ENCODE measurements at regions not wholly inside any gene's neighbourhood (a gene's known extent, or its start where the extent isn't known, plus 50 kb on each side); places are given as distances from the start of the nearest gene placed in this dataset.

DNA sequence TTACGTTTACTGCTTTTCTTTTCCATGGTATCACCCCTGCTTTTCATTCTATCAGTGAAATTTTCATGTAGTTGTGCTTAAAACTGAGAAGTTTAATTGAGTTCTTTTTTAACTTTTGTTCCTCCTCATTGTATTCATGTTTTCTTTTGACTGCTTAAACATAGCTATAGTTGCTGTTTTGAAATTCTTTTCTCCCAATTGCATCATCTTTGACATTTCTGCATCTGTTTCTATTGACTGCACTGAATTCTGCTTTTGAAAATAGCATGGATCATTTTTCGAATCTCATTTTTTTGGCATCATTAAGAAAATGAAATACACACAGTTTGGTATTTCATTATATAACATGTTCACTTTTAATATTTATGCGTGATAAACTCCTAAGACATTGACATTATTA, 694.9 kb downstream of the MECOM start:
- TF ChIP-seq, protein P1, sequence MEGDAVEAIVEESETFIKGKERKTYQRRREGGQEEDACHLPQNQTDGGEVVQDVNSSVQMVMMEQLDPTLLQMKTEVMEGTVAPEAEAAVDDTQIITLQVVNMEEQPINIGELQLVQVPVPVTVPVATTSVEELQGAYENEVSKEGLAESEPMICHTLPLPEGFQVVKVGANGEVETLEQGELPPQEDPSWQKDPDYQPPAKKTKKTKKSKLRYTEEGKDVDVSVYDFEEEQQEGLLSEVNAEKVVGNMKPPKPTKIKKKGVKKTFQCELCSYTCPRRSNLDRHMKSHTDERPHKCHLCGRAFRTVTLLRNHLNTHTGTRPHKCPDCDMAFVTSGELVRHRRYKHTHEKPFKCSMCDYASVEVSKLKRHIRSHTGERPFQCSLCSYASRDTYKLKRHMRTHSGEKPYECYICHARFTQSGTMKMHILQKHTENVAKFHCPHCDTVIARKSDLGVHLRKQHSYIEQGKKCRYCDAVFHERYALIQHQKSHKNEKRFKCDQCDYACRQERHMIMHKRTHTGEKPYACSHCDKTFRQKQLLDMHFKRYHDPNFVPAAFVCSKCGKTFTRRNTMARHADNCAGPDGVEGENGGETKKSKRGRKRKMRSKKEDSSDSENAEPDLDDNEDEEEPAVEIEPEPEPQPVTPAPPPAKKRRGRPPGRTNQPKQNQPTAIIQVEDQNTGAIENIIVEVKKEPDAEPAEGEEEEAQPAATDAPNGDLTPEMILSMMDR (conservative IDR thresholded peaks at IDR 0.05) = no peak
- Mint-ChIP-seq H3K36me3 (no peaks in the 10 kb centered on the region), H3K27ac (no peak overlapping the region), H3K9me3 (no peaks in the 10 kb centered on the region), H3K4me1 (ENCODE audit: unreplicated experiment) (no peaks in the 10 kb centered on the region), H3K4me3 (no peak overlapping the region), H3K27me3 (no peaks in the 10 kb centered on the region)
- DNase-seq (ENCODE audit: extremely low spot score, unreplicated experiment) = no peak

DNA sequence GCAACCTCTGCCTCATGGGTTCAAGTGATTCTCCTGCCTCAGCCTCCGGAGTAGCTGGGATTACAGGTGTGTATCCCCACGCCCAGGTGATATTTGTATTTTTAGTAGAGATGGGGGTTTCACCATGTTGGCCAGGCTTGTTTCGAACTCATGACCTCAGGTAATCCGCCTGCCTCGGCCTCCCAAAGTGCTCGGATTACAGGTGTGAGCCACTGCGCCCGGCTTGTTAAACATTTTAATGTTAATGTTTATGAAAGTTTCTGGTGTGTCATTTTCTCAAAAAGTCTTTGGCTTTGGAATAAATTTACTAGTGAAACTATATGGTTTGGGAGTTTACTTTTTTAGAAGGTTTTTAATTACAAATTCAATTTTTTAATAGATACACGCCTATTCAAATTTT, 698.8 kb downstream of the MECOM start:
- TF ChIP-seq, protein P1 (conservative IDR thresholded peaks at IDR 0.05) = no peak
- DNase-seq (ENCODE audit: extremely low spot score, unreplicated experiment) = no peak
- H3K27ac Mint-ChIP-seq = no peak overlapping the region

DNA sequence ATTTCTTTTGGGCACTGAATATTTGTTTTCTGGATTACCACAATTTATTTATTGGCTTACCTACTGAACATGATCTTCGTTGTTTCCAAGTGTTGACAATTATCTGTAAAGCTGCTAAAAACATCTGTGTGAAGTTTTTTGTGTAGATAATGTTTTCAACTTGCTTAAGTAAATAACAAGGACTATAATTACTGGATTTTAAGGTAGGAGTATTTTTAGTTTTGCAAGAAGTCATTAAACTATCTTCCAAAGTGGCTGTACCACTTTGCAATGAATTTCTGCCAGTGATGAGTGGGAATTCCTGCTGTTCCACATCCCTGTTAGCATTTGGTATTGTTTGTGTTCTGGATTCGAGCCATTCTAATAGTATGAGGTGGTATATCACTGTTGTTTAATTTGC, 702.2 kb downstream of the MECOM start:
- Mint-ChIP-seq H3K9me3 (no peaks in the 10 kb centered on the region), H3K36me3 (no peaks in the 10 kb centered on the region), H3K4me3 (no peak overlapping the region), H3K4me1 (ENCODE audit: unreplicated experiment) (no peaks in the 10 kb centered on the region), H3K27me3 (no peaks in the 10 kb centered on the region), H3K27ac (no peak overlapping the region)
- DNase-seq (ENCODE audit: extremely low spot score, unreplicated experiment) = no peak
- TF ChIP-seq, protein P1 (conservative IDR thresholded peaks at IDR 0.05) = no peak

More for the DNA sequence above, 698.8 kb downstream of the MECOM start:
- Mint-ChIP-seq H3K27me3 (no peaks in the 10 kb centered on the region), H3K36me3 (no peaks in the 10 kb centered on the region), H3K9me3 (no peaks in the 10 kb centered on the region), H3K4me1 (ENCODE audit: unreplicated experiment) (no peaks in the 10 kb centered on the region), H3K4me3 (no peak overlapping the region)

DNA sequence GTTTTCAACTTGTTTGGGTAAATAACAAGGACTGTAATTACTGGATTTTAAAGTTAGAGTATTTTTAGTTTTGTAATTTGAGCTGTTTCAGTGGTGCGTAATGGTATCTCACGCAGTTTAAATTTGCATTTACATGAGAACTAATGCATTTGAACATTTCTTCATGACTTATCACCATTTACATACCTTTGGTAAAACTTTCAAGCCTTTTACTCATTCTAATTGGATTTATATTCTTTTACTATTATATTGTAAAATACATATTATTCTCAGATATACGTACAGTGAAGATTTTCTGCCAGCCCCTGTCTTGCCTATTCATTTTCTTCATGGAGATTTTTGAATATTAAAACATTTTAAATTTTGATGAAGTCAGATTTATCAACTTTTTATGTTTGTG, 703.8 kb downstream of the MECOM start:
- Mint-ChIP-seq H3K9me3 (no peaks in the 10 kb centered on the region), H3K27ac (no peak overlapping the region), H3K4me1 (ENCODE audit: unreplicated experiment) (no peaks in the 10 kb centered on the region), H3K4me3 (no peak overlapping the region), H3K36me3 (no peaks in the 10 kb centered on the region), H3K27me3 (no peaks in the 10 kb centered on the region)
- DNase-seq (ENCODE audit: extremely low spot score, unreplicated experiment) = no peak
- TF ChIP-seq, protein P1 (conservative IDR thresholded peaks at IDR 0.05) = no peak

DNA sequence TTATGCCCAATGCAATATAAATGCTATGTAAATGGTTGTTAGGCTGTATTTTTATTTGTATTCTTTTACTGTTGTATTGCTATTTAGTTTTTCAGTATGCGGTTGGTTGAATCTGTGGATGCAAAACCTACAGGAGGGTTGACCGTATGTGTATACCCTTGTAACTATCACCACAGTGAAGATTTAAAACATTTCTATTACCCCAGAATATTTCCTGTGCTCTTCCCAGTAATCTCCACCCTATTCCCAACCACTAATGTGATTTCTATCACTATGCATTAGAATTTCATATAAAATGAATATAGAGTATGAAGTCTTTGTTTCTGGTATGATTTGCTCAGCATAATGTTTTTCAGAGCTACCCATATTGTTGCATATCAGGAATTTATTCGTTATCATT, 705.0 kb downstream of the MECOM start:
- Mint-ChIP-seq H3K4me1 (ENCODE audit: unreplicated experiment) (no peaks in the 10 kb centered on the region), H3K9me3 (peaks cover 4% of the 10 kb centered on the region), H3K27ac (no peak overlapping the region), H3K36me3 (no peaks in the 10 kb centered on the region), H3K27me3 (no peaks in the 10 kb centered on the region), H3K4me3 (no peak overlapping the region)
- TF ChIP-seq, protein P1 (conservative IDR thresholded peaks at IDR 0.05) = no peak
- no peak for DNase-seq (ENCODE audit: extremely low spot score, unreplicated experiment)

DNA sequence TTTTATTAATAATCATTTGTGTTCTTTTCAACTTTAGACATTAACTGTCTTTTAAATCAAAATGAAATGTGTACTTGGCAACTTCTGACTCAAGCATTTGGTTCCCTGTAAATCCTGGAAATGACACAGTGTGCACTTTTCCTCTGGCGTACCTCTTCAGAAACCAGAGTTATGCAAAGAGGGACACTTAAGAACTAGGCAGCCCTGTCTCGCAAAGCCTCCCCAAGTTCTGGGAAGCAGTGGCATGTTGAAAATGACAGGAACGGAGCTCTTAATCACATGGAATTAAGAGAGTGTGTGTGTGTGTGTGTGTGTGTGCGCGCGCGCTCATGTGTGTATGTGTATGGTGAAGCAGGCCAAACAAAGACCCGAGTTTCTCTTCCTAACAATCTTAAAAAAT, 707.4 kb downstream of the MECOM start:
- peaks cover 8% of the 10 kb centered on the region for H3K4me1 Mint-ChIP-seq (ENCODE audit: unreplicated experiment)
- DNase-seq (ENCODE audit: extremely low spot score, unreplicated experiment) = no peak
- peaks cover 4% of the 10 kb centered on the region for H3K9me3 Mint-ChIP-seq
- no peak overlapping the region for H3K27ac Mint-ChIP-seq
- no peak overlapping the region for H3K4me3 Mint-ChIP-seq
- no peaks in the 10 kb centered on the region for H3K36me3 Mint-ChIP-seq
- no peaks in the 10 kb centered on the region for H3K27me3 Mint-ChIP-seq
- TF ChIP-seq, protein P1 (conservative IDR thresholded peaks at IDR 0.05) = no peak
